Spinal cord (tissue), 9 donors: ENCODE measurements at regions not wholly inside any gene's neighbourhood (a gene's known extent, or its start where the extent isn't known, plus 50 kb on each side); places are given as distances from the start of the nearest gene placed in this dataset.
"Not testable (repeated sequence)": the region's sequence is repeated elsewhere in the genome, so short reads cannot be mapped to it uniquely, and the experiment has no call there.

Source experiments
- DNase-seq, 6 donors: peaks; one replicate each; pipeline versions ENCODE4 v3.0.0 to v3.0.0-alpha.2; 2013 to 2015; ENCODE audit warnings: low spot score in 6 of 6, low read depth in 4 of 6
- H3K27ac ChIP-seq: one replicate; pipeline ENCODE4 v1.5.1; 2013; ENCODE audit warnings: low read depth, low read length, control low read depth
- H3K27me3 ChIP-seq: one replicate; pipeline ENCODE4 v1.6.1; 2013; ENCODE audit warnings: low read length; ENCODE audit not compliant: control insufficient read depth, insufficient read depth
- H3K36me3 ChIP-seq: one replicate; pipeline ENCODE4 v1.6.1; 2013; ENCODE audit warnings: low read length; ENCODE audit not compliant: control insufficient read depth, insufficient read depth
- H3K4me1 ChIP-seq: one replicate; pipeline ENCODE4 v1.6.1; 2013; ENCODE audit warnings: low read length; ENCODE audit not compliant: control insufficient read depth, insufficient read depth
- H3K4me3 ChIP-seq: one replicate; pipeline ENCODE4 v1.5.1; 2013; ENCODE audit warnings: low read depth, low read length, control low read depth
- H3K9me3 ChIP-seq: one replicate; pipeline ENCODE4 v1.6.1; 2013; ENCODE audit warnings: low read length; ENCODE audit not compliant: control insufficient read depth, insufficient read depth
- WGBS: methylation state at CpG from one replicate; pipeline ENCODE4 v1.1.5; 2013; ENCODE audit warnings: missing lambda C conversion rate; ENCODE audit not compliant: insufficient coverage; 5-methylcytosine and 5-hydroxymethylcytosine counted together
- donor health status: healthy.

DNA sequence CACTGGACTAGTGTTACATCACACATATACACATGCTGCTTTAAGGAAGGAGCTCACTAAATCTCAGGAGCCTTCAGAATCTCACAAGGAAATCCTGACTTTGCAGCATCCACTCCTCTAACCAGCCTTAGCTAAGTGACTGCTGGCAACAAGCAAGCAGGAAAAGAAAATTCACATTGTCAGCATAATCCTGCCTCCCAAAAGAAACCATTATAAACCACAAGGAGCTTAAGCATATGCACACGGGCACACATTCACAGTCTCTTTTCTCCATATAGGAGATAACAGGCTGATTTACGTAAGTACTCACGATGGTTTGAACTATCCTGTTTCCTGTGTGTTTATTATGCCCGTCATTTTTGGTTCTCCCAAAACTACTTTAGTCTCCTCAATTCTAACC is 136.3 kb downstream of the TMEM144 start:
- no peaks in the 10 kb centered on the region for H3K4me1 ChIP-seq
- H3K4me3 ChIP-seq: no peak overlapping the region
- no peaks in the 10 kb centered on the region for H3K27me3 ChIP-seq
- no peaks in the 10 kb centered on the region for H3K36me3 ChIP-seq
- no peak overlapping the region for H3K27ac ChIP-seq
- H3K9me3 ChIP-seq: no peaks in the 10 kb centered on the region
- WGBS: 75% methylated on average over 1 of the region's 4 CpGs
- no peak for DNase-seq

DNA sequence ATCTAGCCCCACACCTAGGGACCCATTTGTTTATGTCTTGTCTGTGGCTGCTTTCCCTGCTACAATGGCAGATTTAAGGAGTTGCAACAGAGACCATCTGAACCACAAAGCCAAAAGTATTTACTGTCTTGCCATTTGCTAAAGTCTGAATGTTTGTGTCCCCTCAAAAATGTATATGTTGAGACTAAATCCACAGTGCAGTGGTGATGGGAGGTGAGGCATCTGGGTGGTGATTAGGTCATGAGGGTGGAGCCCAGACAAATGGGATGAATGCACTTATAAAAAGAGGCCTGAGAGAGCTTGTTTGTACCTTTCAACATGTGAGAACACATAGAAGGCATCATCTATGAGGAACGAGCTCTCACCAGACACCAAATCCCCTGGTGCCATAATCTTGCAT is 137.3 kb downstream of the TMEM144 start:
- no peak for DNase-seq
- H3K27ac ChIP-seq: no peak overlapping the region
- H3K36me3 ChIP-seq: no peaks in the 10 kb centered on the region
- no peaks in the 10 kb centered on the region for H3K9me3 ChIP-seq
- no CpG with 5 or more reads among the region's 1 CpG for WGBS
- H3K4me1 ChIP-seq: no peaks in the 10 kb centered on the region
- H3K4me3 ChIP-seq: no peak overlapping the region
- no peaks in the 10 kb centered on the region for H3K27me3 ChIP-seq

DNA sequence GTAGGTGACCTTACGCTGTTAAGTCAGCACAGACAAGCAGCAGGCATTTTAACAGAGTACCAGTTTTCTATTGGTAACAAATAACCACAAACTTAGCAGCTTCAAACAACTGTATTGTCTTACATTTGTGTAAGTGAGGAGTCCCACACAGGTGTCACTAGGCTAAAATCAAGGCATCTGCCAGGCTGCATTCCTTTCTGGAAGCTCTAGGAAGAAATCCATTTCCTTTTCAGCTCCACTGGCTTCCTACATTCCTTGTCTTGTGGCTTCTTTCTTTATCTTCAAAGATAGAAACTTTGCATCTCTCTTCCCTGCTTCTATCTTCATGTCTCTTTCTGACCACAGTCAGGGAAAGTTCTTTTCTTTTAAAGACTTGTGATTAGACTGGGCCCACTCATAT is 139.9 kb downstream of the TMEM144 start:
- no peaks in the 10 kb centered on the region for H3K27me3 ChIP-seq
- H3K27ac ChIP-seq: no peak overlapping the region
- H3K9me3 ChIP-seq: no peaks in the 10 kb centered on the region
- DNase-seq: no peak
- H3K4me1 ChIP-seq: no peaks in the 10 kb centered on the region
- H3K36me3 ChIP-seq: no peaks in the 10 kb centered on the region
- no peak overlapping the region for H3K4me3 ChIP-seq
- WGBS: no CpG with 5 or more reads among the region's 1 CpG

DNA sequence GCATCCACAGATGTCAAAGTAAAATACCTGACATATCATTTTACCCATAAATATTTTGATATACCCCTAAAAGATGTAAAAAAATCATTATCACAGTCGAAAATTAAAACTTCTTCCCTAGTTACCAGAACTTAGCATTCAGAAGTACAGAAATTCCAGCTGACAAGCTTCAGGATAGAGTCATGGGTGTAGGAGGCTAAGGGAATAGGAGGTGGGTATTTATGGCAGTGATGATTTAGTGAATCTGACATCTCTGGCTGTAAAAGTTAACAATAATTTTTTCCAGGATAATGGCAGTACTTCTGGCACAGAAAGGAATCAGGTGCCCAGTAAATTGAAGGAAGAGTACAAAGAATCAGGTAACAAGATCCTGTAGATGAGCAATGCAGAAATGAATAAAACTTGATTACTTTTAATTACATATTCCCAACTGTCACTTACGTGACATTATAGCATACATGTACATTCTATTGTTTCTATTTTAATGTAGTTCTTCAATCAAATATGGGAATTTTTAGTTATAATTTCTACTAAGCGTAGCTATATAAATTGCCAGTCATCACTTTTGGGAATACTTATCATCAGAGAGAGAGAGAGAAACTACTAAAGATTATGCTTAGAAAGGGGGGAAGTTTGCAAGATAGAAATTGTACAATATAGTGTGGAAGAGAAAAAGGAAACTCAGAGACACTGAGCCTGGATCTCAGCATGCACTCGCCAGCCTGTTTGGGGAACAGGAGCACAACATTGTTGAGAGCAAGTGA is 143.4 kb downstream of the TMEM144 start:
- 83% methylated on average over 1 of the region's 4 CpGs for WGBS
- no peaks in the 10 kb centered on the region for H3K4me1 ChIP-seq

DNA sequence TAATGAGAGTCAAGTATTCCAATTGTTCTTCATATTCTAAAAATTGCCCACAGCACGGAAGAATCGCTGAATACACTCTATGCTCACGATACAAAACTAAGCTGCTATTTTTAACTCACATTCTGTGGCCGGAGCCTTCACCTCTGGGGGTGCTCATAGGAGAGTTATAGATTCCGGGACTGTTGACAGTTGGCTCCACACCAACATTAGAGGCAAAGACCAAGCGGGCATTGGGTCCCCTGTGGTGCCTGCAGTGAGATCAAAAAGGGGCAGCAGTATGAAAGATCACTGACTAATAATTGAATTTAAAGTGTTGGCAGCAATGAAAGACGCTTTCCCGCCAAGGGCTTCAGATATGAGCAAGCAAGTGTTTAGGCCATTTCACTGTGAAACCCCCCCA is 146.0 kb downstream of the TMEM144 start:
- H3K27me3 ChIP-seq: no peaks in the 10 kb centered on the region
- no peaks in the 10 kb centered on the region for H3K9me3 ChIP-seq
- H3K4me3 ChIP-seq: no peak overlapping the region
- H3K27ac ChIP-seq: no peak overlapping the region
- H3K4me1 ChIP-seq: no peaks in the 10 kb centered on the region
- DNase-seq: peak in 3 of 6 donors; percentile 2 to 51 (median 23)
- no peaks in the 10 kb centered on the region for H3K36me3 ChIP-seq
- 64% methylated on average over 2 of the region's 8 CpGs for WGBS

More for the DNA sequence above, 143.4 kb downstream of the TMEM144 start:
- H3K4me3 ChIP-seq: no peak overlapping the region
- no peaks in the 10 kb centered on the region for H3K27me3 ChIP-seq
- H3K27ac ChIP-seq: no peak overlapping the region
- DNase-seq: peak in 1 of 6 donors; percentile 8
- H3K36me3 ChIP-seq: no peaks in the 10 kb centered on the region
- H3K9me3 ChIP-seq: no peaks in the 10 kb centered on the region

DNA sequence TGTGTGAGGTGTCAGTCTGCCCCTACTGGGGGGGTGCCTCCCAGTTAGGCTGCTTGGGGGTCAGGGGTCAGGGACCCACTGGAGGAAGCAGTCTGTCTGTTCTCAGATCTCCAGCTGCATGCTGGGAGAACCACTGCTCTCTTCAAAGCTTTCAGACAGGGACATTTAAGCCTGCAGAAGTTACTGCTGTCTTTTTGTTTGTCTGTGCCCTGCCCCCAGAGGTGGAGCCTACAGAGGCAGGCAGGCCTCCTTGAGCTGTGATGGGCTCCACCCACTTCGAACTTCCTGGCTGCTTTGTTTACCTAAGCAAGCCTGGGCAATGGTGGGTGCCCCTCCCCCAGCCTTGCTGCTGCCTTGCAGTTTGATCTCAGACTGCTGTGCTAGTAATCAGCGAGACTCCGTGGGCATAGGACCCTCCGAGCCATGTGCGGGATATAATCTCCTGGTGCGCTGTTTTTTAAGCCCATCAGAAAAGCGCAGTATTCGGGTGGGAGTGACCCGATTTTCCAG is 153.7 kb upstream of the RXFP1 start:
- 92% methylated on average over 9 of the region's 9 CpGs for WGBS
- H3K4me3 ChIP-seq, H3K4me1 ChIP-seq, H3K9me3 ChIP-seq, H3K36me3 ChIP-seq, DNase-seq, H3K27ac ChIP-seq, H3K27me3 ChIP-seq: not testable (repeated sequence)

DNA sequence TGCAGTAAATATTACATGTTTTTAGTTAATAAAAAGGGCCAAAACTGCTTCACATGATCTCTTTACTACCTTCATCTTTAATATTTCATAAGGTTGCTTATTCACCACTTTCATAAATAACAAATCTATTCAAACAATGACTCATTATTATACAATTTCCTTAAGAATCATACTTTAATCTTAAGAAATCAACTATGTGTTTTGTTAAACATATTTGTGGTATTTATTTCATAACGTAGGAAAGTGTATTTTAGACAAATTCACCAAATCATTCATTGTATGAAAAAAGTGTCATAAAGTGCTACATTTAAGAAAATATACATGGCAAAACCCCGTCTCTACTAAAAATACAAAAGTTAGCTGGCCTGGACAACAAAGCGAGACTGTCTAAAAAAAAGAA is 150.5 kb upstream of the RXFP1 start:
- H3K9me3 ChIP-seq: no peaks in the 10 kb centered on the region
- H3K27ac ChIP-seq: no peak overlapping the region
- WGBS: no CpG with 5 or more reads among the region's 3 CpGs
- no peaks in the 10 kb centered on the region for H3K36me3 ChIP-seq
- H3K4me3 ChIP-seq: no peak overlapping the region
- H3K27me3 ChIP-seq: no peaks in the 10 kb centered on the region
- H3K4me1 ChIP-seq: no peaks in the 10 kb centered on the region
- DNase-seq: no peak

DNA sequence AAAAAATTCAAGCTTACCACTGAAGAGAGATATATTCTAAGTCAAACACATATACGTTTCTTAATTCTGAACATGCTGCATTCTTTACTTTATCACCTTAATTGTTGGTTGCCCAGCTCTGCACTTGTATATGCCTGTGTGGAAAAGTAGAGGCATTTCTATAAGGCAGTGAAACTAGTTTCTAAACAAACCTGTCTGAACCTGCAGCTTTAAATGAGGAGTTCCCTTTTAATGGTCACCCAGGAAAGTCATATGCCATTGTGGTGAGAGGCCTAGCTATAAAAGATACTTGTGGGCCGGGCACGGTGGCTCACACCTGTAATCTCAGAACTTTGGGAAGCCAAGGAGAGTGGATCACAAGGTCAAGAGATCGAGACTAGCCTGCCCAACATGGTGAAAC is 147.4 kb upstream of the RXFP1 start:
- Histone ChIP-seq H3K27me3 (no peaks in the 10 kb centered on the region), H3K27ac (no peak overlapping the region), H3K4me1 (no peaks in the 10 kb centered on the region), H3K4me3 (no peak overlapping the region), H3K36me3 (no peaks in the 10 kb centered on the region), H3K9me3 (no peaks in the 10 kb centered on the region)
- 100% methylated on average over 3 of the region's 4 CpGs for WGBS
- no peak for DNase-seq

DNA sequence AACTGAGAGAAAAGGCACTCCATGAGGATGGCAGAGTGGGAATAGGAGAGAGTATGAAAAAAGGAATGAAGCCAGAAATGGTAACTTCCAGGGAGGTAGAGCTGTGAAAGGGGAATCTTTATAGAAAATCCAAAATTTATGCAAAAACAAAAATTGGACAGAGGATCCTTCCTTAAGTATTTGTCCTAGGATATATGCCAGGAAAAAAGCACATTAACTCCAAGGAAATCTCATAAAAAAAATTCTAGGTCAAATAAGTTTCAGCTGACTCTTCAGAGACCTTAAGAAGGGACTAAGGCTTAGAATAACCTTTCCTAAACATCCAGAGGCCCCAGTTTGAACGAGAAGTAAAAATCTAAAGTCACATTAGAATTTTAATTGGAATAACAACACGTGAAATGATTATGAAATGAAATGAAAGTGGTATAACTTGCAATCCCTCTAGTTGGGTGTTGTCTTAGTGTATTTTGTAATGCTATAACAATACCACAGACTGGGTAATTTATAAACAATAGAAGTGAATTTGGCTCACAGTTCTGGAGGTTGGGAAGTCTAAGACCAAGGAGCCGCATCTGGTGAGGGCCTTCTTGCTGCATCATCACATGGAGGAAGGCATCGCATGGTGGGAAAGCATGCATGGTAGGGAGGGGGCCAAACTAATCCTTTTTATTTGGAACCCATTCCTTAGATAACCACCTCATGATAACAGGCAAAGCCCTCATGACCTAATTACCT is 145.4 kb upstream of the RXFP1 start:
- no peak for DNase-seq
- Histone ChIP-seq H3K4me1 (no peaks in the 10 kb centered on the region), H3K27me3 (no peaks in the 10 kb centered on the region), H3K4me3 (no peak overlapping the region), H3K27ac (no peak overlapping the region), H3K36me3 (no peaks in the 10 kb centered on the region), H3K9me3 (no peaks in the 10 kb centered on the region)
- WGBS: no CpG with 5 or more reads among the region's 4 CpGs

DNA sequence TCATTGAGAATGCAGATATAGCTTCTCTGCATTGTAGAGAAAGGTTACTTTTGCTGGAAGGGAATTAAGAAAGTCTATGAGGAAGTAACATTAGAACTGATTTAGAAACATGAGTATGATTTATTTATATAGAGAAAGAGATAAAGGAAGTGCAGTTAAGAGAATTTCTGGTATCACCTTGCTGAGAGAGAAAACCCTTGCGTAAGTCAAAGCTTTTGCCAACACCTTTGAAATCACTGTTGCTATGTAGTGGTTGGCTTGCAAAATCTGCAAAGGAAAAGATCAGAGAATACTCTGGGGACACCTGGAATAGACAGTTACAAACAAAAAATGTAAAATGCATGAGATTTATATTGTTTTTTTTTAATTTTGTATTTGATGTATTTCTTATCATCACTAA is 137.3 kb upstream of the RXFP1 start:
- no peaks in the 10 kb centered on the region for H3K27me3 ChIP-seq
- H3K4me3 ChIP-seq: no peak overlapping the region
- 100% methylated on average over 1 of the region's 1 CpG for WGBS
- DNase-seq: no peak
- H3K9me3 ChIP-seq: no peaks in the 10 kb centered on the region
- H3K27ac ChIP-seq: no peak overlapping the region
- no peaks in the 10 kb centered on the region for H3K36me3 ChIP-seq
- no peaks in the 10 kb centered on the region for H3K4me1 ChIP-seq
